Uterus (tissue), 2 donors: ENCODE measurements at regions not wholly inside any gene's neighbourhood (a gene's known extent, or its start where the extent isn't known, plus 50 kb on each side); places are given as distances from the start of the nearest gene placed in this dataset.

Source experiments
- POLR2A ChIP-seq, 2 donors: fragments of 450-650 bp; IDR thresholded peaks; one replicate each; pipeline ENCODE4 v1.6.1; 2016; ENCODE audit warnings: antibody characterized with exemption in 2 of 2, mild to moderate bottlenecking in 1 of 2, moderate library complexity in 1 of 2
- TF ChIP-seq, protein P1 (sequence below), 4 experiments: fragments of 200-600 bp in 2 of 4; fragments of 450-650 bp in 2 of 4; sonication (generic) in 2 of 4; IDR thresholded peaks; one replicate each; pipeline ENCODE4 v1.5.1; 2016 to 2019; ENCODE audit warnings: antibody characterized with exemption in 4 of 4, mild to moderate bottlenecking in 2 of 4, moderate library complexity in 1 of 4

GRCh38 chr3:154901278-154901677, 178.8 kb upstream of the MME start:
- TF ChIP-seq POLR2A (IDR thresholded peaks at IDR 0.05): no peak
- TF ChIP-seq, protein P1, sequence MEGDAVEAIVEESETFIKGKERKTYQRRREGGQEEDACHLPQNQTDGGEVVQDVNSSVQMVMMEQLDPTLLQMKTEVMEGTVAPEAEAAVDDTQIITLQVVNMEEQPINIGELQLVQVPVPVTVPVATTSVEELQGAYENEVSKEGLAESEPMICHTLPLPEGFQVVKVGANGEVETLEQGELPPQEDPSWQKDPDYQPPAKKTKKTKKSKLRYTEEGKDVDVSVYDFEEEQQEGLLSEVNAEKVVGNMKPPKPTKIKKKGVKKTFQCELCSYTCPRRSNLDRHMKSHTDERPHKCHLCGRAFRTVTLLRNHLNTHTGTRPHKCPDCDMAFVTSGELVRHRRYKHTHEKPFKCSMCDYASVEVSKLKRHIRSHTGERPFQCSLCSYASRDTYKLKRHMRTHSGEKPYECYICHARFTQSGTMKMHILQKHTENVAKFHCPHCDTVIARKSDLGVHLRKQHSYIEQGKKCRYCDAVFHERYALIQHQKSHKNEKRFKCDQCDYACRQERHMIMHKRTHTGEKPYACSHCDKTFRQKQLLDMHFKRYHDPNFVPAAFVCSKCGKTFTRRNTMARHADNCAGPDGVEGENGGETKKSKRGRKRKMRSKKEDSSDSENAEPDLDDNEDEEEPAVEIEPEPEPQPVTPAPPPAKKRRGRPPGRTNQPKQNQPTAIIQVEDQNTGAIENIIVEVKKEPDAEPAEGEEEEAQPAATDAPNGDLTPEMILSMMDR (IDR thresholded peaks at IDR 0.05): no peak
